ENCODE measurements at regions not wholly inside any gene's neighbourhood (a gene's known extent, or its start where the extent isn't known, plus 50 kb on each side); places are given as distances from the start of the nearest gene placed in this dataset.

DNA sequence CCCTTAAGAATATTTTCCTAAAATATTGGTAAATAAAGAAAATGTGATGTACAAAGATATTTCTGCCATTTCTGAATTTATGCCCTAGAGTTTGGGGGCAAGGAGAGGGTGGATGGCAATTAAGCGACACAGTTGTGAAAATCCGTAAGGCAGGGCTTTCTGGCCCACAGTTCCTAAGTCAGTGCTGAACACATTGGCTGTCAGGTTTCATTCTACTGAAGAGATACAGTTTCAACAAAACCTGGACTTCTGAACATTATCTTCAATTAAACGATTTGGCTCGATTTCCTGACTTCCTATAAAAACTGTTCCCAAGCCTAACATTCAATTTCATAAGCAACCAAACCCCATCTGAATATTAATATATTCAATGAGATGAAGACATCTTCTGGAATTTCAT, 61.1 kb upstream of the NEBL start:
- Histone ChIP-seq H3K36me3 (ENCODE audit: insufficient read depth, low read length) (no peaks in the 10 kb centered on the region; the same call in 1 of the 2 replicates), H3K9me3 (ENCODE audit: control insufficient read depth, insufficient read depth, low read length) (0 out of 2 replicates have a peak, but pooled peaks cover 2% of the 10 kb centered on the region), H3K9ac (ENCODE audit: low read depth, low read length) (no peak overlapping the region), H3K4me1 (ENCODE audit: insufficient read depth, low read length) (peaks cover 14% of the 10 kb centered on the region; the same call in 1 of the 2 replicates)

GRCh38 chr10:20957744-20958143, 60.6 kb upstream of the NEBL start:
- Histone ChIP-seq H3K9ac (ENCODE audit: low read depth, low read length) (no peak overlapping the region), H3K9me3 (ENCODE audit: control insufficient read depth, insufficient read depth, low read length) (0 out of 2 replicates have a peak, but pooled peaks cover 2% of the 10 kb centered on the region), H3K36me3 (ENCODE audit: insufficient read depth, low read length) (no peaks in the 10 kb centered on the region; the same call in 1 of the 2 replicates), H3K4me1 (ENCODE audit: insufficient read depth, low read length) (peaks cover 14% of the 10 kb centered on the region; the same call in 1 of the 2 replicates)

DNA sequence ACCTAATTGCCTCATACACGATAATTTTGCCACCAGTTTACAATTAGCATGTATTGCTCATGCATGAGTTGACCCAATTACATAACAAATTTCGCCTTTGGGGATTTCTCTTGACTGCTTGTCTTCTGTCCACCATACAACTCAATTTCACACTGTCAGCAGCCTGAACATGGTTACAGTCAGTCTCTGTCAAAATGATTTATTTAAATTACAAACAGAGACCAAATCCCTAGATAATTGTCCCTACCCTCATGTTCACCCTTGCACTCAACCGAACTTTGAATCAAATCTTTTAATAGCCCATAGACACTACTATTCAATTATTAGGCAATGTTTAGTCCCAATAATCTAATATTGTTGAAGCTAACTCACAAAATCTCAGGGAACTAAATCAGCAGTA, 59.7 kb upstream of the NEBL start:
- no peak overlapping the region for H3K9ac ChIP-seq (ENCODE audit: low read depth, low read length)
- 0 out of 2 replicates have a peak, but pooled peaks cover 2% of the 10 kb centered on the region for H3K9me3 ChIP-seq (ENCODE audit: control insufficient read depth, insufficient read depth, low read length)
- peaks cover 14% of the 10 kb centered on the region; the same call in 1 of the 2 replicates for H3K4me1 ChIP-seq (ENCODE audit: insufficient read depth, low read length)
- no peaks in the 10 kb centered on the region; the same call in none of the 2 replicates for H3K36me3 ChIP-seq (ENCODE audit: insufficient read depth, low read length)

DNA sequence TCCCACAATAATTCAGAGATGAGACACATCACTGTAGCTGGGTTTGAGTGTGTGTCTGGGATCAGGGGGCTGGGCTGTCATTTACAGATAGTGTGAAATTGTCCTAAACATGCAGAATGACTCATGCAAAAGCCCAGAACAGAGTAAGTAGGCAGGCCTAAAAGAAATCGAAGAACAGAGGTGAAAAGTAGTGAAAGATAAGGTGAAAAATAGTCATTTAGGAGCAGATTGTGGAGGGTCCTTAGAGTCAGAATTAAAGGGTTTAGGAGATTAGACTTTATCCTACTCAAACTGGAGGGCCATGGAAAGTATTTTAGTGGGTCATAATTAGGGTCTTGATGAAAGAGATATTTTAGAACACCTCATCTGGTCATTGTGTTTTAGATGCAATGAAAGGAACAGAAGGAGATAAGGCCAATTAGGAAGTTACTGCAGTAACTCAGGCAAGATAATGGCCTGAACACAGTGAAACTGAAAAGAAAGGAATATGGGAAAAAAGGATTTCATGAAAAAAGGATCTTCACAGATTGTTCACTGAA, 58.3 kb upstream of the NEBL start:
- 0 out of 2 replicates have a peak, but pooled peaks cover 2% of the 10 kb centered on the region for H3K9me3 ChIP-seq (ENCODE audit: control insufficient read depth, insufficient read depth, low read length)
- H3K36me3 ChIP-seq (ENCODE audit: insufficient read depth, low read length) = no peaks in the 10 kb centered on the region; the same call in none of the 2 replicates
- H3K9ac ChIP-seq (ENCODE audit: low read depth, low read length) = no peak overlapping the region
- H3K4me1 ChIP-seq (ENCODE audit: insufficient read depth, low read length) = peaks cover 23% of the 10 kb centered on the region; the same call in 1 of the 2 replicates

- H3K9ac ChIP-seq (ENCODE audit: low read depth, low read length) = no peak overlapping the region
Observed at GRCh38 chr10:20954519-20954918, 57.4 kb upstream of the NEBL start.

DNA sequence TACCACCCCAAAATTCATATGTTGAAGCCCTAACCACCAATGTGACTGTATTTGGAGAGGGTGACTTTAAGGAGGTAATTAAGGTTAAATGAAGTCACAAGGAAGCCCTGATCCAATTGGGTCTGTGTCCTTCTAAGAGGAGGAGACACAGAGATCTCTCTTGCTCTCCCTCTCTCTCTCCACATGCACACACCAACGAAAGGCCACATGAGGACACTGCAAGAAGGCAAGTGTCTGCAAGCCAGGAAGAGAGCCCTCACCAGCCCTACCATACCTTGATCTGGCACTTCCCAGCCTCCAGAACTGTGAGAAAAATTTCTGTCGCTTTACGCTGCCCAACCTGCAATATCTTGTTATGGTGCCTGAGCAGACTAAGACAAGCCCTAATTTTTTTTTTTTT, 56.0 kb upstream of the NEBL start:
- Histone ChIP-seq H3K9me3 (ENCODE audit: control insufficient read depth, insufficient read depth, low read length) (0 out of 2 replicates have a peak, but pooled peaks cover 2% of the 10 kb centered on the region), H3K9ac (ENCODE audit: low read depth, low read length) (no peak overlapping the region), H3K4me1 (ENCODE audit: insufficient read depth, low read length) (peaks cover 34% of the 10 kb centered on the region), H3K36me3 (ENCODE audit: insufficient read depth, low read length) (no peaks in the 10 kb centered on the region; the same call in none of the 2 replicates)

More at GRCh38 chr10:20954519-20954918, 57.4 kb upstream of the NEBL start:
- Histone ChIP-seq H3K36me3 (ENCODE audit: insufficient read depth, low read length) (no peaks in the 10 kb centered on the region; the same call in none of the 2 replicates), H3K9me3 (ENCODE audit: control insufficient read depth, insufficient read depth, low read length) (0 out of 2 replicates have a peak, but pooled peaks cover 2% of the 10 kb centered on the region), H3K4me1 (ENCODE audit: insufficient read depth, low read length) (peaks cover 26% of the 10 kb centered on the region; the same call in 1 of the 2 replicates)

GRCh38 chr10:20949967-20950366, 52.9 kb upstream of the NEBL start:
- Histone ChIP-seq H3K9ac (ENCODE audit: low read depth, low read length) (no peak overlapping the region), H3K9me3 (ENCODE audit: control insufficient read depth, insufficient read depth, low read length) (0 out of 2 replicates have a peak, but pooled peaks cover 2% of the 10 kb centered on the region), H3K36me3 (ENCODE audit: insufficient read depth, low read length) (peaks cover under 1% of the 10 kb centered on the region; the same call in 1 of the 2 replicates), H3K4me1 (ENCODE audit: insufficient read depth, low read length) (peaks cover 22% of the 10 kb centered on the region)

GRCh38 chr10:20948686-20949327, 51.7 kb upstream of the NEBL start:
- H3K4me1 ChIP-seq (ENCODE audit: insufficient read depth, low read length) = peaks cover 20% of the 10 kb centered on the region
- peaks cover 6% of the 10 kb centered on the region; the same call in 1 of the 2 replicates for H3K36me3 ChIP-seq (ENCODE audit: insufficient read depth, low read length)
- H3K9ac ChIP-seq (ENCODE audit: low read depth, low read length) = no peak overlapping the region
- H3K9me3 ChIP-seq (ENCODE audit: control insufficient read depth, insufficient read depth, low read length) = 0 out of 2 replicates have a peak, but pooled peaks cover 2% of the 10 kb centered on the region
